H1 (cell line): ENCODE measurements at regions not wholly inside any gene's neighbourhood (a gene's known extent, or its start where the extent isn't known, plus 50 kb on each side); places are given as distances from the start of the nearest gene placed in this dataset.

Experiments
- CTCF ChIA-PET: fragments of 300-600 bp; sonication (Branson Sonifier 250); formaldehyde crosslinking; loops from one replicate; lab custom pipeline; 2021; ENCODE audit not compliant: partially characterized antibody; lab: Charles Lee
- POLR2A ChIA-PET: fragments of 300-600 bp; sonication (Branson Sonifier 250); formaldehyde crosslinking; loops from one replicate; lab custom pipeline; 2021; ENCODE audit warnings: inconsistent platforms; ENCODE audit not compliant: partially characterized antibody; lab: Charles Lee
- DNase-seq, 2 experiments: peaks; one replicate each; pipeline versions ENCODE4 v3.0.0 to v3.0.0-alpha.2; 2010 to 2022; ENCODE audit warnings: low spot score in 2 of 2, low read depth in 1 of 2, mixed read lengths in 1 of 2
- FAIRE-seq: peaks from 2 replicates; lab custom pipeline; 2011; peaks lifted over from hg19 to GRCh38; lab: Jason Lieb, UNC
- H2AFZ ChIP-seq: 2 replicates; pipeline ENCODE4 v1.8.1; 2012; ENCODE audit warnings: low read length, inconsistent platforms
- H2AK5ac ChIP-seq: 2 replicates; pipeline ENCODE4 v1.6.1; 2013; ENCODE audit warnings: low read depth, low read length
- H2BK120ac ChIP-seq: replicated peaks from 2 replicates; pipeline ENCODE3; 2013; ENCODE audit warnings: low read depth, low read length, inconsistent platforms
- H2BK12ac ChIP-seq: 2 replicates; pipeline ENCODE4 v1.6.1; 2013; ENCODE audit warnings: low read depth, low read length
- H2BK15ac ChIP-seq: 2 replicates; pipeline ENCODE4 v1.6.1; 2013; ENCODE audit warnings: low read length
- H2BK20ac ChIP-seq: 2 replicates; pipeline ENCODE4 v1.6.1; 2013; ENCODE audit warnings: low read length
- H2BK5ac ChIP-seq: 2 replicates; pipeline ENCODE4 v1.6.1; 2013; ENCODE audit warnings: low read depth, low read length
- H3K14ac ChIP-seq: 2 replicates; pipeline ENCODE4 v1.6.1; 2013; ENCODE audit warnings: inconsistent platforms; ENCODE audit not compliant: insufficient read length
- H3K18ac ChIP-seq: 2 replicates; pipeline ENCODE4 v1.6.1; 2013; ENCODE audit warnings: low read length; ENCODE audit errors: extremely low read depth
- H3K23ac ChIP-seq: 2 replicates; pipeline ENCODE4 v1.6.1; 2013; ENCODE audit warnings: inconsistent platforms; ENCODE audit not compliant: insufficient read length
- H3K23me2 ChIP-seq: 2 replicates; pipeline ENCODE4 v1.6.1; 2013; ENCODE audit warnings: low read depth, low read length
- H3K27ac ChIP-seq: 2 replicates; pipeline ENCODE4 v1.6.1; 2011; ENCODE audit warnings: low read depth, low read length, inconsistent platforms
- H3K27me3 ChIP-seq, 4 experiments: replicated peaks in 1 of 4; 1 replicate in 1 of 4; 2 replicates in 3 of 4; pipeline versions ENCODE4 v1.6.1 to v1.8.1; 2011 to 2013; ENCODE audit warnings: low read length in 3 of 4, mild to moderate bottlenecking in 3 of 4, inconsistent platforms in 2 of 4, mixed read lengths in 2 of 4, moderate library complexity in 1 of 4; ENCODE audit not compliant: control insufficient read depth in 3 of 4, insufficient read depth in 3 of 4; ENCODE audit errors: extremely low read depth in 1 of 4
- H3K36me3 ChIP-seq, 4 experiments: 2 replicates each; pipeline versions ENCODE4 v1.6.1 to v1.8.1; 2011 to 2013; ENCODE audit warnings: mild to moderate bottlenecking in 4 of 4, low read length in 3 of 4, moderate library complexity in 2 of 4, control low read depth in 1 of 4, inconsistent platforms in 1 of 4; ENCODE audit not compliant: insufficient read depth in 4 of 4, control insufficient read depth in 2 of 4
- H3K4ac ChIP-seq: replicated peaks from 2 replicates; pipeline ENCODE3; 2013; ENCODE audit warnings: low read length, low read depth, mixed read lengths, inconsistent platforms; ENCODE audit not compliant: insufficient read length
- H3K4me1 ChIP-seq, 4 experiments: replicated peaks in 1 of 4; 1 replicate in 1 of 4; 2 replicates in 3 of 4; pipeline versions ENCODE4 v1.6.1 to v1.8.1; 2011 to 2013; ENCODE audit warnings: low read length in 3 of 4, inconsistent platforms in 2 of 4, mixed read lengths in 1 of 4; ENCODE audit not compliant: insufficient read depth in 4 of 4, control insufficient read depth in 3 of 4
- H3K4me2 ChIP-seq, 2 experiments: 2 replicates each; pipeline versions ENCODE4 v1.6.1 to v1.8.1; 2011 to 2013; ENCODE audit warnings: low read depth in 2 of 2, low read length in 2 of 2, control low read depth in 1 of 2, inconsistent platforms in 1 of 2, mild to moderate bottlenecking in 1 of 2; ENCODE audit not compliant: insufficient read depth in 1 of 2
- H3K4me3 ChIP-seq, 4 experiments: fragments of 200-600, 300-600 bp in 1 of 4; sonication (generic), shearing (Covaris generic), sonication (Bioruptor Twin) in 1 of 4; 2 replicates each; pipeline versions ENCODE4 v1.5.1 to v1.8.1; 2011 to 2016; ENCODE audit warnings: low read length in 4 of 4, low read depth in 3 of 4, control low read depth in 2 of 4, inconsistent platforms in 2 of 4, mild to moderate bottlenecking in 2 of 4, mixed read lengths in 1 of 4, moderate library complexity in 1 of 4; ENCODE audit not compliant: insufficient read depth in 2 of 4; ENCODE audit errors: extremely low read depth in 1 of 4
- H3K56ac ChIP-seq: replicated peaks from 2 replicates; pipeline ENCODE3; 2013; ENCODE audit warnings: low read depth, mild to moderate bottlenecking, mixed read lengths, low read length, inconsistent platforms; ENCODE audit not compliant: insufficient read length
- H3K79me1 ChIP-seq: 2 replicates; pipeline ENCODE4 v1.6.1; 2013; ENCODE audit warnings: low read depth, low read length, control low read depth
- H3K79me2 ChIP-seq, 2 experiments: 2 replicates each; pipeline versions ENCODE4 v1.6.1 to v1.8.1; 2012 to 2013; ENCODE audit warnings: low read length in 2 of 2, mild to moderate bottlenecking in 2 of 2, inconsistent platforms in 1 of 2; ENCODE audit not compliant: insufficient read depth in 2 of 2, control insufficient read depth in 1 of 2
- H3K9ac ChIP-seq, 4 experiments: replicated peaks in 1 of 4; 1 replicate in 1 of 4; 2 replicates in 3 of 4; pipeline versions ENCODE4 v1.6.1 to v1.8.1; 2011 to 2013; ENCODE audit warnings: low read depth in 3 of 4, low read length in 3 of 4, control low read depth in 2 of 4, mild to moderate bottlenecking in 2 of 4, moderate library complexity in 2 of 4, inconsistent platforms in 1 of 4; ENCODE audit errors: extremely low read depth in 1 of 4
- H3K9me3 ChIP-seq, 2 experiments: 2 replicates each; pipeline versions ENCODE4 v1.6.1 to v1.8.1; 2012 to 2013; ENCODE audit warnings: mild to moderate bottlenecking in 2 of 2, moderate library complexity in 2 of 2, control low read depth in 1 of 2, inconsistent platforms in 1 of 2, low read depth in 1 of 2, low read length in 1 of 2, mixed read lengths in 1 of 2; ENCODE audit not compliant: insufficient read depth in 2 of 2
- H4K20me1 ChIP-seq, 2 experiments: replicated peaks in 1 of 2; 2 replicates each; pipeline versions ENCODE3 to v1.8.1; 2011 to 2013; ENCODE audit warnings: inconsistent platforms in 2 of 2, low read length in 2 of 2, mild to moderate bottlenecking in 1 of 2; ENCODE audit not compliant: insufficient read depth in 2 of 2, control insufficient read depth in 1 of 2
- H4K5ac ChIP-seq: 2 replicates; pipeline ENCODE4 v1.6.1; 2013; ENCODE audit warnings: low read length, low read depth, mixed read lengths, inconsistent platforms; ENCODE audit not compliant: insufficient read length
- H4K8ac ChIP-seq: 2 replicates; pipeline ENCODE4 v1.8.0; 2013; ENCODE audit warnings: mild to moderate bottlenecking, moderate library complexity, low read length, inconsistent platforms; ENCODE audit not compliant: insufficient read depth; ENCODE audit errors: extremely low read depth
- H4K91ac ChIP-seq: replicated peaks from 2 replicates; pipeline ENCODE3; 2013; ENCODE audit warnings: low read length, mixed read lengths, inconsistent platforms; ENCODE audit not compliant: insufficient read length
- ASH2L ChIP-seq: fragments of 200-600, 300-600 bp; sonication (generic); IDR thresholded peaks from one replicate; pipeline ENCODE4 v1.7.1; 2017; ENCODE audit warnings: low read length
- ATF3 ChIP-seq: IDR thresholded peaks from 2 replicates; pipeline ENCODE4 v1.6.1; 2011; ENCODE audit warnings: low read depth, mild to moderate bottlenecking, low read length; ENCODE audit not compliant: insufficient read depth
- BACH1 ChIP-seq: IDR thresholded peaks from 2 replicates; pipeline ENCODE4 v1.6.1; 2012; ENCODE audit warnings: low read length, improper control_type of control experiment
- POU5F1 ChIP-seq: IDR thresholded peaks from 2 replicates; pipeline ENCODE4 v1.6.1; 2011; ENCODE audit warnings: low read depth, mild to moderate bottlenecking, low read length, moderate library complexity
- TEAD4 ChIP-seq: IDR thresholded peaks from 2 replicates; pipeline ENCODE4 v1.6.1; 2012; ENCODE audit warnings: low read depth, low read length, inconsistent platforms, mixed read lengths
- WGBS, 2 experiments: shearing (Covaris generic) in 1 of 2; methylation state at CpG; one replicate each; pipeline versions ENCODE4 v1.1.6 to v1.1.7; 2013 to 2015; ENCODE audit warnings: low lambda C conversion rate in 2 of 2, mixed read lengths in 2 of 2, inconsistent platforms in 1 of 2, low coverage in 1 of 2, missing lambda C conversion rate in 1 of 2; ENCODE audit not compliant: insufficient replicate concordance in 2 of 2, insufficient coverage in 1 of 2, insufficient read length in 1 of 2; ENCODE audit errors: extremely low coverage in 1 of 2, missing lambda C conversion rate in 1 of 2; 5-methylcytosine and 5-hydroxymethylcytosine counted together

GRCh38 chr2:217186668-217187159 lies 326.9 kb upstream of the TNP1 start:
- no peak overlapping the region for H3K4me3 ChIP-seq
- H3K23ac ChIP-seq, result no peak overlapping the region
- no peak overlapping the region for H2BK5ac ChIP-seq
- ChIA-PET POLR2A (no interaction called here), CTCF (no interaction called here)
- no peaks in the 10 kb centered on the region for H3K9me3 ChIP-seq
- no peak overlapping the region for H2BK12ac ChIP-seq
- WGBS, 2 experiments, result 90% methylated on average over 3 of the region's 3 CpGs; no CpG with 5 or more reads in 1 of the 2 experiments
- no peak overlapping the region for H3K14ac ChIP-seq
- no peaks in the 10 kb centered on the region for H3K79me1 ChIP-seq
- TF ChIP-seq TEAD4 (no peak), POU5F1 (no peak), BACH1 (no peak), ASH2L (no peak), ATF3 (no peak)
- H3K27me3 ChIP-seq, result no peaks in the 10 kb centered on the region; a peak in 1 of 7 replicates
- no peak overlapping the region for H2BK120ac ChIP-seq
- no peak overlapping the region for H2BK15ac ChIP-seq
- no peak overlapping the region for H3K9ac ChIP-seq
- H3K4me1 ChIP-seq, result no peaks in the 10 kb centered on the region
- no peak overlapping the region for H4K91ac ChIP-seq
- no peaks in the 10 kb centered on the region for H4K20me1 ChIP-seq
- H2AK5ac ChIP-seq, result no peak overlapping the region
- H3K4me2 ChIP-seq, result no peak overlapping the region
- H2BK20ac ChIP-seq, result no peak overlapping the region
- DNase-seq (no peak), FAIRE-seq (no peak)
- no peak overlapping the region for H3K56ac ChIP-seq
- no peaks in the 10 kb centered on the region for H3K79me2 ChIP-seq
- no peak overlapping the region for H3K18ac ChIP-seq
- H3K36me3 ChIP-seq, result no peaks in the 10 kb centered on the region
- H2AFZ ChIP-seq, result no peak overlapping the region
- no peaks in the 10 kb centered on the region for H3K23me2 ChIP-seq
- H4K5ac ChIP-seq, result no peak overlapping the region
- H3K27ac ChIP-seq, result no peak overlapping the region
- H3K4ac ChIP-seq, result no peak overlapping the region
- H4K8ac ChIP-seq, result no peak overlapping the region
